NCI-H2107 (cell line): ENCODE measurements at regions not wholly inside any gene's neighbourhood (a gene's known extent, or its start where the extent isn't known, plus 50 kb on each side); places are given as distances from the start of the nearest gene placed in this dataset.

Experiments
- DNase-seq: peaks from one replicate; lab custom pipeline; 2025; lab: John Stamatoyannopoulos, UW

DNA sequence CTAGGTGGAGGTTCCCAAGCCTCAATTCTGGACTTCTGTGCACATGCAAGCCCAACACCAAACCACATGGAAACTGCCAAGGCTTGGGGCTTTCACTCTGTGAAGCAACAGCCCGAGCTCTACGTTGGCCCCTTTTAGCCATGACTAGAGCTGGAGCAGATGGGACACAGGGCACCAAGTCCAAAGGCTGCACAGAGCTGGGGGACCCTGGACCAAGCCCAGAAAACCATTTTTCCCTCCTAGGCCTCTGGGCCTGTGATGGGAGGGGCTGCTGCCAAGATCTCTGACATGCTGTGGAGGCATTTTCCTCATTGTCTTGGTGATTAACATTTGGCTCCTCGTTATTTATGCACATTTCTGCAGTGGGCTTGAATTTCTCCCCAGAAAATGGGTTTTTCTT, 258.7 kb upstream of the ACTRT1 start:
- DNase-seq: no peak

DNA sequence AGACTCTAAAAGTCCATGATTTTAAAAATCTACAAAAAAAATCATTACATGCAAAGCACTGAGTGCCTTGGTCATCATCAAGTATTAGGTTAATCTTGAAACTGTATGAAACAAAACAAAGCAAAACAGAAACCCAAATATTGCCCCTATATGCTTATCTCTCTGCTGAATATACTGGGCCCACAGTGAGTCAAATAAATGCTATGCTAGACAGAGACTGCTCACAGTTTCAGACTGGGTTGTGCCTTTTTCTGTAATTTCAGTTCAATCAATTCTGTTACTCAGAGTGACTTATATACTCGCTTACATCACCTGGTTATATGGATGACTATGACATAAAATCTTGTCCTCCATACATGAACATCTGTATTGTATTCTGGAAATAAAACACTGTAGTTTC, 257.1 kb upstream of the ACTRT1 start:
- no peak for DNase-seq

DNA sequence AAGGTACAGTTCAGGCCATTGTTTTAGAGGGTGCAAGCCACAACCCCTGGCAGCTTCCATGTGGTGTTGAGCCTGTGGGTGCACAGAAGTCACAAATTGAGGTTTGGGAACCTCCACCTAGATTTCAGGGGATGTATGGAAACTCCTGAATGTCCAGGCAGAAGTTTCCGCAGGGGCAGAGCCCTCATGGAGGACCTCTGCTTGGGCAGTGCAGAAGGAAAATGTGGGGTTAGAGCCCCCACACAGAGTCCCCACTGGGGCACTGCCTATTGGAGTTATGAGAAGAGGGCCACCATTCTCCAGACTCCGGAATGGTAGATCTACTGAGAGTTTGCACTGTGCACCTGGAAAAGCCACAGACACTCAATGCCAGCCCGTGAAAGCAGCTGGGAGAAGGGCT, 242.0 kb upstream of the ACTRT1 start:
- no peak for DNase-seq

DNA sequence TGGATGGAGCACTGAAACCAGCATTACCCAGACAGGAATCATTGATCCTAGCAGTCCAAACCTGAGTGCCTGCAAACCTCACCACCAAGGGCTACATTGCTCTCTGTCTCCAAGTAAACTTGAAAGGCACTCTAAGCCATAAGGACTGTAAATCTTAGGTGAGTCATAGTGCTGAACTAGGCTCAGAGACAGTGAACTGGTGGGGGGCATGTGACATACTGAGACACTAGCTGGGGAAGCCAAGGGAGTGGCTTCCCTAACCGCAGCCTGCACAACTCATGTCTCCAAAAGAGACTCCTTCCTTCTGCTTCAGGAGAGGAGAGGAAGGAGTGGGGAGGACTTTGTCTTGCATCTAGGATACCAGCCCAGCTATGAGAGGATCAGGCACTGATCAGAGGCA, 235.5 kb upstream of the ACTRT1 start:
- DNase-seq: no peak

- DNase-seq: no peak
Measured at GRCh38 chrX:128250621-128251020, 198.4 kb upstream of the ACTRT1 start.

- no peak for DNase-seq
Measured at GRCh38 chrX:128216364-128216763, 164.2 kb upstream of the ACTRT1 start.

DNA sequence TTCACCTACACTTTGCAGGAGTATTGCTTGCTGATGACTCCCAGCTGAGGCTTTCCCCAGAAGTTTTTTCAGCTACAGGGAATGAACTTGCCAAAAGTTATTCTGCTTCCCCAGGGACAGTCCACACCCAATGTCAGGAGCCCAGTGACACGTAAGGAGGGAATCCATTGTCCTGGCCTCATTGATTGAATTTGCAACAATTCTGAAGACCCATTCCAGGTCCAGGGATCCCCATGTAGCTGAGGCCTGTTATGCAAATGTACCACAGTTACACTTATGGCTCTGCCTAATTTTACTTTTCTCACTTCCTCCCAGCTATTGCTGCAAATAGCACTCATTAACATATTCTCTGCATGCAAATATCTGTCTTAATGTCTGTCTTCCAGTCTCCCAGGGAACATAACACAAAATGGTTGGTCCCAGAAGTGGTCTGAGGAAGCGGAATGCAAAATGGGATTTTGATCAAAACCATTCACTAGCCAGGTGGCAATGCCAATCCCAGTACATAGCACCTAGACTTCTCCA, 113.7 kb upstream of the ACTRT1 start:
- no peak for DNase-seq

DNA sequence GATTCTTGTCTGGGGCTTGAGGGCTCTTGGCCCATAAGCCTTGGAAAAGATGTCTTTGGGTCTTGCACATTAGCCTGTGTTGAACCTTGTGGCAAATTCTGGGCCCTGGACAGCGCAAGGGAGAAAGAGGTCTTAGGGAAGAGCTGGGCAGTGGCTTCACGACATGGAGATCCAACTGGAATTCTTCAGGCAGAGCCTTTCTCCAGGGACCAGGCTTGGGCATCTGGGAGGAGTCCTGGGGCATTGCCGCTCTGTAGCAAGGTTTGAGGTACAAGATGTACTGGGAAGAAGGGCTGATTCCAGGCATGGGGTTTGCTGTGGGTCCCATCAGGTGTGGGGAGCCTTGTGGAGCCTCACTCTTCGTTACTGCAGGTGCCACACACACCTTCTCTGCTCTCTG, 104.0 kb upstream of the ACTRT1 start:
- DNase-seq: no peak

- DNase-seq: no peak
Measured at GRCh38 chrX:128142745-128143144, 90.5 kb upstream of the ACTRT1 start.

GRCh38 chrX:128106630-128107029, 54.4 kb upstream of the ACTRT1 start:
- no peak for DNase-seq

DNA sequence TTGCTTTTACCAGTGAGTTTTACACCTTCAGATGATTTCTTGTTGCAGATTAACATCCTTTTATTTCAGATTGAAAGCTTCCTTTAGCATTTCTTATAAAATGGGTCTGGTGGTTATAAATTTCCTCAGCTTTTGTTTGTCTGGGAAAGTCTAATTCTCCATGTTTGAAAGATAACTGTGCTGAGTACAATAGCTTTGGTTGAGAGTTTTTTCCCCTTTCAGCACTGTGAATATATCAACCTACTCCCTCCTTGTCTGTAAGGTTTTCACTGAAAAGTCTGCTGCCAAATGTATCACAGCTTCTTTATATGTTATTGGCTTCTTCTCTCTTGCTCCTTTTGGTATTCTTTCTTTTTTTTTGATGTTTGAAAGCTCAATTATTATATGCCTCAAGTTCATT, 53.5 kb upstream of the ACTRT1 start:
- DNase-seq: no peak
